Activated effector memory CD4-positive, alpha-beta T cell treated with anti-CD3 and anti-CD28 coated beads, Interleukin-2, amount 50 U/mL, for 16 hours (primary cell): ENCODE measurements at regions not wholly inside any gene's neighbourhood (a gene's known extent, or its start where the extent isn't known, plus 50 kb on each side); places are given as distances from the start of the nearest gene placed in this dataset.
"Not testable (repeated sequence)": the region's sequence is repeated elsewhere in the genome, so short reads cannot be mapped to it uniquely, and the experiment has no call there.

Experiments
- DNase-seq: peaks from one replicate; pipeline ENCODE4 v3.0.0-alpha.2; 2020

DNA sequence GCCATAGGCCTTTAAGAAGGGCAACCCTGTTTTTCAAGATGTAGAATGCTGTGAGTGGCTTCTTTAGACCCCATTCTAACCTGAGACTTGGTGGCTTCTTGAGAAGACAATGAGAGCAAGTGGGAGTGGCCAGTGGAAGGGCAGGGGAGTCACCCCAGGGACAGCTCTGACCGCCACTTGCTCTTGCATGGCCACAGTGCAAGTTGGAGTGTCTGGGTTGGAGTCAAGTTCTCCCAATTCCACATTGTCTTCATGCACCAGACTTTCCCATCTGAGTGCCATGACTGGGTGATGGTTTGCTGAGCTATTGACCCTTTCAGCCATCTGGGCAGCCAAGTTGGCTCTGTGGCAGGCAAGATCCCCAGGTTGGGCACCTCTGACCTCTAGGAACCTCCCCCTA lies 148.0 kb upstream of the SKOR2 start:
- no peak for DNase-seq

DNA sequence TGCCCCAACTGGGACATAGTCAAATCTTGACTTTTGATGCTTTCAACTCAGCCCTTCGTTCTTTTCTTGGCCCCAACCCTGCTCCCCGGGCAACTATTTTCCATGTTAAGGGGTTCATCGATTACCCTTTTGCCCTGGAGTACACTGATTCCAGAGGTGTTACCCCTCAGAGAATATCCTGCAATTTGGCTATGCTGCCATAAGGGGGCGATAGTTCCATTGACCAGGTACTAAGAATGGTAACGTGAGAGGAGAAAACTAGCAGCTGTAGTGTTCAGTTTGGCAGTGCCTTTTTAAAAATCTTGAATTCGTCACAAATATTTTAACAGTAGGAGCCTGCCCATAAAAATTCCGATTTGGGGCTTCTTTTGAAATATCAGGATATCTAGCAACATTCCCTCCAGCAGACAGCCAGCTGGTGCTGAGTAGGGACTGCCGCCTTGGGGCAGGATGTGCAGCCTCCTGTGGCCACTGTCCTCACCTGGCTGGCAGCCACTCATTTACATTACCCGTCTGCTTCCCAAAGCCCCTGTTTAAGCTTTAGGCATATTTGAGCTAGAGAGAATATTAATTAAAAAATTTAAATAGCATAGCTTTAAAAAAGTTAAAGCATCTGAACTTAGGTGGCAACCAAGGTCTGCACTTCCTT lies 146.3 kb upstream of the SKOR2 start:
- no peak for DNase-seq

DNA sequence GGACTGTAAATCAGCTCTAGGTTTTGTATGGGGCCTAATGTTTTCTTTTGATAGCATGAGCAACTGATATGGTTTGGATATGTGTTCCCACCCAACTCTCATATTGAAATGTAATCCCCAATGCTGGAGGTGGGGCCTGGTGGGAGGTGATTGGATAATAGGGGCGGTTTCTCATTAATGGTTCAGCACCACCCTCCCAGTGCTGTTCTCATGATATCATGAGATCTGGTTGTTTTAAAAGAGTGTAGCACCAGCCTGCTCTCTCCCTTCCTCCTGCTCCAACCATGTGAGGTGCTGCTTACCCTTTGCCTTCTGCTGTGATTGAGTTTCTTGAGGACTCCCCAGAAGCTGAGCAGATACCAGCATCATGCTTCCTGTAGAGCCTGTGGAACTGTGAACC lies 140.2 kb upstream of the SKOR2 start:
- DNase-seq = no peak

DNA sequence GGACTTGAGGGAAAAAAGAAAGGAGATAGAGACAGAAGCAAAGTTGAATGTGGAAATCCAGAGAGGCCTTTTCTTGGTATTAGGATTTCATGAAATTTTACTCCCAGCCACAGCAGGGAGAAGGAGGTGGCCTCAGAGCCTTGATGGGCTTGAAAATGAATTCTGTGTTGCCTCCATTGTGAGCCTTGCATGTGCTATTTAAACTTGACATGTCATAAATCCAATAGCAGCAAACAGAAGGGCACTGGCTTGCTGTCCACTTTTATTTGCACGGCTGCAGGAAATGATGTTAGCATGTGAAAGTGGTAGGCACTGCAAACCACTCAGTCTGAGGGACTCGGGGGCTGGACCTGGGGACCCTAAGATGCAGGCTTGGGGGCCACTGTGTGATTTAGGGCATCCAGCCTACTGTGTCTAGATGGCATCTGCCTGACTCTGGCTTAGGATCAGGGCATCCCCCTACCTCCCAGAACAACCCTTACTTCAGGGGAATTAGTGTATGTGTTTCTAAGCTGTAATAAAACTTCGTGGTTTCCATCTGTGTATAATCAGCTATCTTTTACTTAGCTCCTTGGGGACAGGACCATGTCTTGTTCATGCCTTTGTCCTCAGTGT lies 139.1 kb upstream of the SKOR2 start:
- DNase-seq = no peak

DNA sequence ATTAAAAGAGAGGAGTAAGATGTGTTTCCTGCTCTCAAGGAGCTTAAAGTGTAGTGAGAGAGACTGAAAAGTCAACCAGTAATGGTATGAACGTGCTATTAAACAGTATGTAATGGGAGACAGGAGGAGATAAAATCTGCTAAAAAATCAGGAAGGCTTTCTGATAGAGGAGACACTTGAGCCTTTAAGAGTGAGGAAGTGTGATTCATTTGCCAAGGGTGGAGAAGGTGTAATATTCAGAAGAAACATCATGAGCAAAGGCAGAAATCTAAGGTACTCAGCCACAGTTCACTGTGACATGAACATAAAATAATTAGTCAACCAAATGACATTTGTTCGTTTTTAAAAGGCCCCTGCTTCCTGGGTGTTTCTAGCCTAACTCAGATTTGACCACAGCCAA lies 137.8 kb upstream of the SKOR2 start:
- no peak for DNase-seq

DNA sequence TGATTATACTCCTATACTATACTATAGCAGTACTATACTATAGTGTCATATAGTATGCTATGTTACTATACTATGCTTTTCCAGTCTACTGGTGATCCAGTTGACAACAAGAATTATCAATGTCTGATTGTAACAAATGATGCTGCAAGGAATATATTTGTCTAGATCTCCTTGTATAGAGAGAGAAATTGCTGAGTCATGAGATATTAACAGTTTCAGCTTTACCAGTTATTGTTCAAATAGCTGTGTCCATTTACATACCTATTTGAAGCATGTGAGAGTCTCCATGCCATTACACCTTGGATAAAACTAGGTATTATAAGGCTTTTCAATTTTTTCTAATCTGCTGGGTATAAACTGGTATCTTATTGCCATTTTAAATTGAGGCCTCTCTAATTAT lies 136.4 kb upstream of the SKOR2 start:
- DNase-seq = no peak

DNA sequence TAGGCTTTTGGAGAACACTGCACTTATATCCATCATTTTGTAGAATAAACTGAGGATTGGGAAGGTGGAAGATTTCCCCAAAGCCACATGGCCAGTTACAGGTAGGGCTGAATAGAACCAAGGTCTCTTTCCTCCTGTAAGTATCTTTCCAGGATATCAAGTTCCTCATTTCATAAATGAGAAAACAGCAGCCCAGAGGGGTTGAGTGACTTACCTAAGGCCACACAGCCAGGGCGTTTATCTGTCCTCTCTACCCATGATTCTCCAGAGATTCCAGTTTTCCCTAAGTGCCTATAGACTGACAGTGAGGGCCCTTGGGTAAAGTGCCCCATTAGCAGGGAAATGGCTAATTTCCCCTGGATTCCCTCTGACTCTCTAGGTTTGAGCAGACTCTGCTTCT lies 132.3 kb upstream of the SKOR2 start:
- no peak for DNase-seq

DNA sequence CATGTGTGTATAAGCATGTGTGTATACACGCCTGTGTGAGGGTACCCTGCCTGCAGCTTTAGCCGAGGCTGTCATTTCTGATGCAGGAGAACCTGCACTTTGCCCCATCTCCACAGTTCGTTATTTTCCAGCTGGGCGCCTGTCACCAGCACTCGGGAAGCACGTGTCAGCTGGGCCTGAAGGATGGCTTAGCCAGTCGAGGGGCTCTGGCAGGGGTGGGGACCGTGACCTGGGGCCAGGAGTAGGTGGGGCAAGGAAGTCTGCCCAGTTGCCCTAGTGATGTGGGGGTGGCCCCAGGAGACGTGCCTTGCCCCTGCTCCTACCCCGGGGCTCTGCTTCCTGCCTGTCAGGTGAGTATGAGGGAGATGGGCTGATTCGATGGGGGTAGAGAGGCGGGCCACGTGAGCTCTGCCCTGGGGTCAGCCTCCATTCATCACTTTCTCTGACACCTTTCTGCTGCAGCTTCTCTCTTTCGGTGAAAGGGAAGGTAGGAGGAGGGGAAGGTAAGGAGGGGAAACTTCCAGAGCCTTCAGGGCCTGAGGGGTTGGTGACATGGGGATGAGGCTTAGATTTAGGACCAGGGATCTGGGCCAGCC lies 130.6 kb upstream of the SKOR2 start:
- no peak for DNase-seq

DNA sequence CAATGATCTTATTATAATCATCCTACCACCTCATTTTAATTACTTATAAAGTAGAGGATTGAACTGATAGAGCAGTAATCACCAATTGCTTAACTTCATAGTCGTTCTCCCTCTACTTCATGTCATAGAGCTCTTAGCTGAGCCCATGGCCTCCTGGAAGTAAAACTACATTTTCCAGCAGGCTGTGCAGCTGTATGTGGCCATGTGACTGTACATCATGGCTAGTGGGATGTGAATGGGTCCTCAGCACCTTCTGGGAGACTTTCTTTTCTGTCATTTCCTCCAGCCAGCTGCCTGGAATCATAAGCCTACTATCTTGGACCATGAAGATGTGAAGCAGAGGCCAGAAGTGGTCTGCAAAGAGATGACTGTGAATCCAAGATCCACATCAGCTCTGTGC lies 128.7 kb upstream of the SKOR2 start:
- DNase-seq = no peak

DNA sequence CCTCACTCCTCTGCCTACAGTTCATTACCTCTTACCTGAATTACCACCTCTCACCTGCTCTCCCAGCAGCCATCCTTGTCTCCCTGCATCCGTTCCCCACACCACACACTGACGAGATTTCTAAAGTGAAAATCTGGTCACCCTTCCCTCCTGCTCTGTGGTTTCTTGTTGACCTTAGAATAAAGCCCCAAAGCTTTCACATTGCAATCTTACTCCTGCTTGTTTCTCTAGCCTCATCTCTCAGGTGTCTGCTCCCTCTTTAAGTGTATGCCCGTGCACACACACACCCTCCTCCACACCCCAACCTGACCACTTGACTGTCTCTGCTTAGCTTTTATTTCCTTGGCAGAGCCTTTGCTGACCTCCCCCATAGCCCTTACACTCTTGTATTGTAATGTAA lies 122.0 kb upstream of the SKOR2 start:
- DNase-seq = no peak

DNA sequence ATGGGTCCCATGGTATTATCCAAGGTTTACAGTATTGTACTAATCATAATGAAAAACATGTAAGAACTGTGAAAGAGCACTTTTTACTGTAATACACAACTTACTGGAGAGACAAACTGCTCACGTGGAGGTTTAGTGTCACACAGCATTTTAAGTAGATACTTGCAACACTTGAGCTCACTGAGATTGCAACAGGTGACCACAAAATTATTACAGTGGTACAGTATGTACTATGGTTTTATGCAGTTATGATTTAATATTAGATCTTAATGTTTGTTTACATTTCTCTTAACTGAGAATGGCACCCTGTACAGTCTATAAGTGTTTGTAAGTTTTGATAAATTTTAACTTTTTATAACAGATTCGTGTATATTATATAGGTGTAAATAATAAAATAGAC lies 118.6 kb upstream of the SKOR2 start:
- no peak for DNase-seq

DNA sequence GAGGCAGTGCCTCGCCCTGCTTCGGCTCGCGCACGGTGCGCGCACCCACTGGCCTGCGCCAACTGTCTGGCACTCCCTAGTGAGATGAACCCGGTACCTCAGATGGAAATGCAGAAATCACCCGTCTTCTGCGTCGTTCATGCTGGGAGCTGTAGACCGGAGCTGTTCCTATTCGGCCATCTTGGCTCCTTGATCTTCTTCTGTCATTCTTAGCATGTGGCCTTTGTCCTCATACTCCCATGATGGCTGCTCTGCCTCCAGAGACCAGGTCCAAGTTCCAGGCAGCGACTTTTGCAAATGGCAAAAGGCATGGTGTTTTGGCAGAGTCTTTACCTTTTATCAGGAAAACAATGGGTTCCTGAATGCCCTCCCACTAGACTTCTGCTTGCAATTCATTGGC lies 102.6 kb upstream of the SKOR2 start:
- not testable (repeated sequence) for DNase-seq

DNA sequence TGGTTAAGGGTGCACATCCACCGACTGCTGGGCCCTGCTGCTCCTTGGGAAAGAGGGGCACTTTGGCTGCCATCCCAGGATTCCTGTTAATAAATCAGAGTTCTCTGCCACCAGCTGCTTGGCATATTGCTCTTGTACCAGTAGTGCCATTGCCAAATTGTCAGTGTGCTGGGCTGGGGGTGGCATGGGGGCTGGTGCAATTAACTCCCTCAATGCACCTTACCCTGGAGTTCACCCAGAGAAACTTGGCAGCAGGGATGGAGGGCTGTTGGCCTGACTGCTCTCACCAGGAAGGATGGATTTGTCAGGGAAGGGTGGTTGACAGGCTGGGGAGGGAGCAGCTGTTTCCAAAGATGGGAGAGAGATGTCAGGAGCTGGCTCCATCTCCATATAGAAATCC lies 94.6 kb upstream of the SKOR2 start:
- no peak for DNase-seq

DNA sequence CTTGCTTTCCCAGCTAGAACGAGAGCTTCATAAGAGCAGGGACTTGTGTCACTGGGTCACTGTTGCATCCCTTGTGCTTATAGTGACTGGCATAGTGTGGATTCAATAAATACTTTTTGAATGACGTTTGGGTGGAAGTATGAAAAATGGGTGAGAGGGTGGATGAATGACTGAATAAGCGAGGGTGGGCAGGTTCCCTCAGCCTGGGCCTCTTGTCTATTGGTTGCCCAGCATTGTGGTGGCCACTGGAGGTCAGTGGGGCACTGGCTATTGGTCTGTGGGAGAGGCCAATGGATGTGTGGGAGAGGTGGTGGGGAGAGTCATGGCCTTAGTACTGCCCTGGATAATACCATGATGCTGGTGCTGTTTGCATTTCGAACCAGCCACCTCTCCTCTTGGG lies 93.8 kb upstream of the SKOR2 start:
- DNase-seq = no peak

DNA sequence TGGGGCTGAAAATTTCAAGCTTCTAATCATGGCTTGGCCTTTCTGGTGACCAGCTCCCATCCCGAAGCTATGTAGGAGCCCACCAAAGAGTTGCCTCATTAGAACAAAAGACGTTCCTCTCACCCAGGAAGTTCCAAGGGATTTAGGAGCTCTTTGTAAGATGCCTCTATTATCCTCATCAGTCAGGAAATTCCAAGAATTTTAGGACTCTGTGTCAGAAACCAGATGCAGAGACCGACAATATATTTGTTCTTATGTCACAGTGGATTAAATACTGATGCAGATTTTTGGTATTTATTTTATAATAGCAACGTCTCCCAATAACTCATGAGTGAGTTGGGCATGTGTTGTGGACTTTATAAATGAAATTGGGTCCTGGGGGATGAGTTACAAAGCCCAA lies 91.8 kb upstream of the SKOR2 start:
- DNase-seq = no peak

DNA sequence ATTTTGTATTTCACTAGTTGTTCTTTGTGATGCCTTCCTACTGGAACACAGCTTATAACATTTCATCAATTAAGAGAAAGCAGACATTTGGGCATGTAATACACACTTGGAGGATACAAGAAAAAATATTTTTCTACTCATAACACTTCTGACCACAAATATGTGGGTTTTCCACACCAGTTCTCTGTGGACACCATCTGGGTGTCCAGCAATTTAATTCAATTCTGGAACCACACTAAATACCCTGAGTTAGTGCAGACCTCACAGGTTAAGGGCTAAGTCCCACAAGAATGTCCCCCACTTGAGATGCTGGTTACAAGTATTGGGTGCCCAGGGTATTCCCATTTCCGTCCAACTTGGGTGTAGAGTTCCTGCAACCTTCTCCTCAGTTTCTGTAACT lies 91.1 kb upstream of the SKOR2 start:
- no peak for DNase-seq

DNA sequence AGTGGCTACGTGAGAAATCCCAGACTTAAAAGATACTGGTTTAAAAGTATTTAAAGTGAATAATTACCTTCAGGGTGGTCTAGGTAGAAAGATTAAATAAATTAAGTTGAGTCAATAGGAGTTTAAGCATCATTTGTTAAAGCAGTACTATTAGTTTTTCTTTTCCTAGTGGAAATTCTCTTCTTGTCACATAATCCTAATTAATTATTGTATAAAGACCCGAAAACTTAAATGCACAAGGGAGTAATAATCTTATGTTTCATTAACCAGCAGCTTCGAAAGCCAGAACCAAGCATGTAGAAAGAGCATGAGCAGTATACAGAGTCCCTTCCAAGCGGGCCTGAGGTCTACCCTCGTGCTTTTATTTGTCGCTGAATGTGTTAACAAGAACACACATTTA lies 90.2 kb upstream of the SKOR2 start:
- DNase-seq = no peak

DNA sequence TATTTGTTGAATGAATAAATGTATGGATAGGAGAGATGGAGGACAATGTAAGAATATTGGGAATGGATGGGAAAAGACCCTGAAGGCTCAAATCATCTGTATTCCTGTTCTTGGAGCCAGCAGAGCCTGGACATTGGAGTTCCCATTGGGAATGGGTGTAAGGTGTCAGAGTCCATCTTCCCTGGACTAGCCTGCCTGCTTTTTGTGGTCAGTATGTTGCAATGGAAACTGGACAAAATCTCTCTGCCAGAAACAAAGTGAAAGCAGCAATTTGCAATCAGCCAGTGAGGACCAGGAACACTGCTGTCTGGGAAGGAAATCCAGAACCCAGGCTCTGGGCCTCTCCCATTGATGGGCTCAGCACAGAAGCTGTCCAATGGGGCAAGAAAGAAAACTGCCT lies 83.5 kb upstream of the SKOR2 start:
- no peak for DNase-seq

DNA sequence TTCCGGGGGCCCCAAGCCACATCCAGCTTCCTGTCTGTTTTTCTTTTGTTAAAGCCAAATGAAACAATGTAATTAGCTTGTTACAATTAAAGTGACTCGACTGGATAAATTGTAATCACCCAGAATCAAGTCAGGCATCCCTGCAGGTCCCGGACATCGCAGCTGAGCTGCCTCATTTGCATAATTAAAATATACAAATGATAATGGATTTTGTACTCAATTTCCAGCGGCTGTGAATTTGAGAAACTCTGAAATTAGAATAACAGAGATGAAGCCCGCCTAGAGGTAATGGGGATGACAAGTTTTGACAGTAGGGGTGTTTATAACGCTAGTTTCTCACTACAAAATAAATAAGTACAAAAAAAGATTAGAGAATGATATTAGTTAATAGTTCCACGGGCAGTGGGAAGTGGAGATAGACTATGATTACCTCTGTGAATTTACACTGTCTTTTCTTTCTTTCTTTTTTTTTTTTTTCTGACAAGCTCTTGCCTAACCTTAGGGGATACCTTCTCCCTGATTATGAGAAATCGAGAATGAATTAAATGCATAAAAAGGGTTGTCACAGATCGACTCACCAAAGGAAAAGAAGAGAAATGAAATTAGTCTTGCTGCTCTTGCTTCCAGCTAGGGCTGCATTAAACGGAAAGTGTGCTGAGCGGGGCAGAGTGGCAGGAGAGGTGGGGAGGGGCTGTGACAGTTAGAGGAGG lies 82.6 kb upstream of the SKOR2 start:
- no peak for DNase-seq

DNA sequence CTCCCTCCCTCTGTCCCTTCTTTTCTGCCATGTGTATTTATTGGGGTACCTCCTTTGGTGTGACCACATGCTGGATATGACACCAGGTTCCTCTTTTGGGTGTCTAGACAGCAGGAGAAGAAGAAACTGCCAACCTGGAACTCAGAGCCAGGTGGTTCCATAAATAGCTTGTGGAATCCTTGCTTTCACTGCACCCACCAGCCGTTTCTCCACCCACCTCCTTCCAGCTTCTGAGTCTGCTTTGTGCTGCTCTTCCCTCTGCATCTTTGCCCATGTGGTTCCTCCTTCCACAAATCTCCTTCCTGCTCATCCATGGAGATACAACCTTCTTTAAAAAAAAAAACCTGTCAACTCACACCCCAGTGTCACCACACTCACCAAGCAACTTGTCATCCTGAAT lies 80.2 kb upstream of the SKOR2 start:
- DNase-seq = no peak

DNA sequence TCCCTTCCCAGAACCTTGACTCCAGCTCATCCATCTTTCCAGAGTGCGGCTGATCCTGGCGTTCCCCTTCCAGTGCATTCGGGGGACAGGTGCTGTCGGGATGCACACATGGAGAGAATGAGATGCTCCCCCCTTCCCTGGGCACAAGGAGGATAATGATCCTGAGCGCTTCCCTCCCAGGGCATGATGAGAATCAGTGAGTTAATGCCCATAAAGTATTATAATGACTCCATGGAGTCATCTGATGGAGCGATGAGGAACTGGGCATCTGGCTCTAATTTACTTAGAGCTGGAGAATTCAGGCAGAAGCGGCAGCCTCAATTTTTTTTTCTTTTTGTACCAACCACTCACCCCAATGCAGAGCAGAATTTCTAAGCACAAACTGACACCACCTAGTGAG lies 79.6 kb upstream of the SKOR2 start:
- no peak for DNase-seq

DNA sequence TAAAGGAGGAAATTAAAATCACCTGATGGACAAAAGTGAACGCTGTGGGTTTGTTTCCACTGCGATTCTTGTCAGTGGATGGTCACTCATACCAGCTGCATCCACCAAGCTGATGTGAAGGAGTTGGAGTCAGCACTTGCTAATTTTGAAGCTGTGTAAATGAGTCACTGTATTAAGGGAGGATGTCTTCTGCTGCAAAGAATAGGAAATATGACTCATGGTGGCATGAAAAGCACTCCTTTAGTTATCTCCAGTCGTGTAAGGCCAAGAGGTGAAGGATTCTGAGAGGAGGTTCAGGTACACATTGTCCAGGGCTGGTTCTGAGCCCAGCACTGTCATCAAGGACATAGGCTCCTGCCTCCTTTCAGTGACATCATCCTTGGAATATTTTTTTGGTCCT lies 71.7 kb upstream of the SKOR2 start:
- no peak for DNase-seq

DNA sequence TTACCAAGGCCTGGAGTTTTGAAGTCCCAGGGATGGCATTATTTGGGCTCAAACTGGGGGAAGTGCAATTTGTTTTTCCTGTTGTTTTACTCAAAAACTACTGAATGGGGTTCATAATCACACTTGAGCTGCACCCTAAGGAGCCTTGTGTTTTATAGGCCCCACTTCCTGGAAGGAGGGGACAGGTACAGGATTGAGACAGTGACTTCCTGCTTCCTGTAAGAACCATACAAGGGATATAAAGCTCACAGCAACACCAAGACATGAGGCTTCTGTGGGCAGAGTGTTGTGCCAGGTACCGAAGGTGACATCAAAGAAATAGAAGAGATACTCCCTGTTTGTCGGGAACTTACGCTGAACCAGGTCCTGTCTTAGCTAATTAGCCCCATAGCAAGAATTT lies 70.4 kb upstream of the SKOR2 start:
- no peak for DNase-seq

DNA sequence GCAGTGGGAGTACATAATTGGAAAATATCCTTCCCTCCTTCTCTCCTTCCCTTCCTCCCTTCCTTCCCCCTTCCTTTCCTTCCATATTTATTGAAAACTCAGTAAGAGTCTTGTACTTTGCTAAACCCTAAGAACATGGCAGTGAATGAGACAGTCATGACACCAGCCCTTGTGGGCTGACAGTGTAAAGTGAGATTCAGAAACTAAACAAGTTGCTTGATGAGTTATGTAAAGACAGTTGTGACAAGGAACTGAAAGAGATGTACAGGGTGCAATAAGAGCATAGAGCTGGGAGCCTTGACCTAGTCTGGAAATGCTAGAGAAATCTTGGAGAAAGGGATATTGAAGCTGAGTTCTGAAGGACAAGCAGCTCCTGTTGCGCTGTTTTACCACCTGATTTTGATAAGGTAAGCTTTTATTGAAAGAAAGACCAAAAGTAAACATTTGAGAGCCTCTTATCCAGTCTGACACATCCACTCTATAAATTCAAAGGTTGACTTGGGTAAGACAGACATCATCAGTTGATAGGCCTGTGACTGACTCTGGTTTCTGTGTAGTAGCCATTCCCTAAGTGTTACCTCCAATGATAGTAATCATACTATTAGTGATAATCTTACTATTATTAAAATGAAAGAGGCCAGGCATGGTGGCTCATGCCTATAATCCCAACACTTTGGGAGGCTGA lies 66.5 kb upstream of the SKOR2 start:
- DNase-seq = no peak
